GM12801 (cell line): ENCODE measurements at regions not wholly inside any gene's neighbourhood (a gene's known extent, or its start where the extent isn't known, plus 50 kb on each side); places are given as distances from the start of the nearest gene placed in this dataset.

Experiments used
- TF ChIP-seq, protein P1 (sequence below): IDR thresholded peaks from one replicate; pipeline ENCODE4 v1.5.1; 2011; ENCODE audit warnings: control low read depth; ENCODE audit not compliant: insufficient read length; ENCODE audit errors: extremely low read depth

DNA sequence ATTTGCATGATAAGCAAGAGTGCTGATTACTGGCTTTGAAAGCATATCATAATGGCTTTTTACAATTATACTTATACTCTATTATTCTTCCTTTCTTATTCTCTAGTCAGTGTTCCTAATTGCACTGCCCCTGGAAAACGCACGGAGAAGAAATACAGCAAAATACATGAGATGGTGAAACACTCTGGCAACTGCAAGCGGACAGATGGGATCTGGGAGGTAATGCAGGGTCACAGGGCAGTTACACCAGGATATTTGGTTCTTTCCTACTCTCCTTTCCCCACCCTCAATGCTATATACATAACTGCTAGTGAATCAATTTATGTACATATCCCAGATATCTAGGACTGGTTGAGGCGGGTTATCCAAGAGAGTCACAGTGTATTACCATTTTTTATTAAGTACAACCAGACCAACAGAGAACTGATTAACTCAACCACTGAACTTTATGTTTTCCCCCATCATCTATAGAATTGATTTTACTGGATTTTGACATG is 423.7 kb downstream of the ZSWIM6 start:
- TF ChIP-seq, protein P1, sequence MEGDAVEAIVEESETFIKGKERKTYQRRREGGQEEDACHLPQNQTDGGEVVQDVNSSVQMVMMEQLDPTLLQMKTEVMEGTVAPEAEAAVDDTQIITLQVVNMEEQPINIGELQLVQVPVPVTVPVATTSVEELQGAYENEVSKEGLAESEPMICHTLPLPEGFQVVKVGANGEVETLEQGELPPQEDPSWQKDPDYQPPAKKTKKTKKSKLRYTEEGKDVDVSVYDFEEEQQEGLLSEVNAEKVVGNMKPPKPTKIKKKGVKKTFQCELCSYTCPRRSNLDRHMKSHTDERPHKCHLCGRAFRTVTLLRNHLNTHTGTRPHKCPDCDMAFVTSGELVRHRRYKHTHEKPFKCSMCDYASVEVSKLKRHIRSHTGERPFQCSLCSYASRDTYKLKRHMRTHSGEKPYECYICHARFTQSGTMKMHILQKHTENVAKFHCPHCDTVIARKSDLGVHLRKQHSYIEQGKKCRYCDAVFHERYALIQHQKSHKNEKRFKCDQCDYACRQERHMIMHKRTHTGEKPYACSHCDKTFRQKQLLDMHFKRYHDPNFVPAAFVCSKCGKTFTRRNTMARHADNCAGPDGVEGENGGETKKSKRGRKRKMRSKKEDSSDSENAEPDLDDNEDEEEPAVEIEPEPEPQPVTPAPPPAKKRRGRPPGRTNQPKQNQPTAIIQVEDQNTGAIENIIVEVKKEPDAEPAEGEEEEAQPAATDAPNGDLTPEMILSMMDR = no peak

DNA sequence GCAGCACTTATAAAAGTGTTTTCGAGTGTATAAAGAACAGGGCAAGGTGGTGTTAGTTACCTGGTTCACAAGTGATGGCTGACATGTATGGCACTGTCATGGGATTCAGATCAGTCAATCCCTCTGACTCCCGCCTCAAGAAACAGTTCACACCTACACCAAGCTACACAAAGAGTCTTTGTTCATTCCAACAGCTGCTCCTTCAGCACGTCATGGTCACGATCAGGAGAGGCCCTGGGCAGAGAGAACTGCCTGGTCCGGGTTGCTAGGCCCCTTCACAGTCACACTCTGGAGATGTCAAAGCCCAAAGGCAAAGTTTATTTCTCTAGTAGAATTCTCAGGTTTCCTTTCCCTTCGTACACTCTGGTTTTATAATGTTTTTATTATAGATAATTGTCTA is 426.7 kb downstream of the ZSWIM6 start:
- TF ChIP-seq, protein P1 = no peak

DNA sequence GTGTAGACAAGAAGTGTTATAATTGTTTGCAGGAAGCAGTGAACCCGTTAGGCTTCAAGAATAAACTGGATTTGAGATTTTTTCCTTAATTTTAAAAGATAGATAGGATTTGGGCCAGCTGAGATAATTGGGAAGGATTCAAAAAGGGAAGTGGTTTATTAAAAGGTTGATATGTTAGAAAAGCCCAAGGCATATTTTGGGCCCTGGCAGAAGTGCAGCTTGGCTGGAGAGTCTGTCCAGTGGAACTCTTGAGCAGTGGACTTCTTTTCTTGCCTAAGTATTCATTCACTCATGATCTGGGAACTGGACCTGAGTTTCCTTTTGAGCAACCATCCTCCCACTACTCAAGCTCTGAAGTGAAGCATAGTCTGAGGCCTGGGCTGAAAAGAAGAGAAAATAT is 433.4 kb downstream of the ZSWIM6 start:
- TF ChIP-seq, protein P1 = no peak

DNA sequence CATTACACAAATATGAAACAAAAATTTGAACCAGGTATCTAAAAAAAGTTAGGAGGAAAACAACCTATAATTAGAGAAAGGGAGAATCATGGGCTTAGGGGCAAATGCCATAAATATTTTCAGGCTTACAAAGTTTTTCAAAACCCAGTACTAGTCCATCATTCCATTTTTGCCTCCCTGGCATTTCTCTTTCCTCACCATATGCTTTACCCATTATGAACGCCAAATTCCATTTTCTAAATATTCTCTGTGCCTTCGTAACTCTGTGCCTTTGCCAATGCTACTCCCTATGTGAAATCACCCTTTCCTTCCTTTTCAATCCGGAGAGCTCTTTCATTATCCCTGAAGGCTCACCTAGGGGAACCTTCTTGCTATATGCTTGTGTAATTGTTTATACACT is 434.1 kb downstream of the ZSWIM6 start:
- TF ChIP-seq, protein P1 = no peak

DNA sequence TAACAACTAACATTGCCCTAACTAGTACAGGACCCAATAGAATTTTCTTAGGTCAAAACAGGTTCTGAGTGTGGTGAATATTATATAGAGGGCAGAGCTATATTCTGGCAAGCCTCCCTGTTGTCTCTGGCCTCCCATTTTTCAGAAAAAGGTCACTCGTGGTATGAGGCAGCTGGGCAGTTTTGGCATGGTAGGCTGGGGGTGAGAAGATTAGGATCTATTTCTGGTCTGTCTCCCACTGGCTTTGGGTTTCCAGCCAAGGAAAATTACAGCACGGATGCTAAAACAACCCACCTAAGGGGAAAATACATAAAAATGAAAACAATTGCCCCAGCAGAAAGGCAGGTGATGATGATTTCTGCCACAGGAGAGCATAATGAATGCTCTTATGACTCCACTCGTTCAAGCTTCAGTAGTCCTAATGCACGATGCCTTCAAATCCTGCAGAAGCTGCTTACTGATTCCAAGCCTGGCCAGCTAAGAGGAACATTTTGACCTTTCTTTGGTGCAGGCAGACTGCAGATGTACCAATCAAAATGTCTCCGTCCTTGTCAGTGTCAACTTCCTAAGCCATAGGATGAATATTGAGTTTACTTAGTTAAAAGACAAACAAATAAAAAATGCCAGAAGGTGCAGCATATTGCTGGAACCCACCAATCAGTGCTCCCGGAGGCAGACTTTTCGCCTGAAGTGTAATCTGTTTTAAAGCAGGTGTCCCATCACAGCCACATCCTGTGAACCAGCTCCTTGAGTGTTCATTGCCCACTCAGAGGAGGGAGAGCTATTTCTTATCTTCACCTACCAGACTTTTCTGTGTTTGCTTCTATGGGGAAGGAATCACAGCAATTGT is 435.4 kb downstream of the ZSWIM6 start:
- TF ChIP-seq, protein P1 = no peak

DNA sequence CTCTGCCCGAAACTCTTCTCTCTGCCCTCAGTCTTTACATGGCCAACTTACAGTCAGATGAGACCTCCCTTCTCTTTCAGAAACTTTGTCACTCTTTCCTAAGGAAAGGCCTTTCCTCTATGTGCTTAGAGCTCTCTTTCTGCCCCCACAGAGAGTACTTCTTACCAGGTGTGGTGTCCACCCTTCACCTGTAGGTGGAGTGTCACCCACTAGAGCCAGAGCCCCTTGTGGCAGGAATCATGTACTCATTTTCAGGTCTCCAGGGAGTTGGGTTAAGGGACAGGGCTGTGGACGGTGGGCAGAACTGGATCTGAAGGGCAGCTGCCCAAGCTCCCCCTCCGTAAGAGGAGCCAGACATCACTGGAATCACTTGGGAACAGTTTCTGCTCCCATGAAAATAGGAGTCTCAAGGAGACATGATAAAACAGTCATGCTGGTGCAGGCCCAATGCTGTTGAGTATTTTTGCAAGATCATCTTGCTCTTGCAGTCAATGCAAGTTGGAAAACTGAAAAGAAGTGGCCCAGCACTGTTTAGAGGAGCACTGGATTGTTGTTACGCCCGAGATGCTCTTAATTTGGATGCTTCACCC is 436.7 kb downstream of the ZSWIM6 start:
- TF ChIP-seq, protein P1 = no peak

DNA sequence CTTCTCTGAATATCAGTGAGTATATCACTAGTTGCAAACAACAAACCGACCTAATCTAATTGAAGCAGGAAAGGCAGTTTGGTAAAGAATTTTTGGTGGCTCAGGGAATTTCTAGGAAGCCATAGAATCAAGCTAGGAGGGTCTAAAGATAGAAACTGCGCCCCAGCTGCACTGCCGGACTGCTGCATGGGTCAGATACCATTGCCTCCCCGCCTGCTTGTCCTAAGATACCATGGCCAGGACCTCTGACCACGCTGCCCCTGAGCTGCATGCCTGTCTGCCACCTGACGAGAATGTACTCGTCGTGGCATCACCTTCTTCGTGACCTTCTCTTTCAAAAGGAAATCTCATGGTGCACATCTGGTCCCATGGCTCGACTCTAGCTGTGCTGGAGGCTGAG is 439.0 kb downstream of the ZSWIM6 start:
- TF ChIP-seq, protein P1 = no peak
